HepG2 (cell line): ENCODE measurements at regions not wholly inside any gene's neighbourhood (a gene's known extent, or its start where the extent isn't known, plus 50 kb on each side); places are given as distances from the start of the nearest gene placed in this dataset.

Experiments
- ATAC-seq: fragments of 200-7000 bp; cut with Tn5 transposase; 3 replicates; pipeline ENCODE4 v1.9.1; 2020; ENCODE audit warnings: mild to moderate bottlenecking, moderate library complexity
- BruUV-seq: library from RNA; stranded (reverse); fragments of 400-500 nt; replicated peaks from 2 replicates; lab custom pipeline; 2021; lab: Mats Ljungman, UMichigan
- CTCF ChIA-PET: fragments of 300-600 bp; formaldehyde crosslinking; extraction: SDS; loops from one replicate; lab custom pipeline; 2021; ENCODE audit warnings: low total read pairs, inconsistent platforms, low intra/inter-chr PET ratio; lab: Yijun Ruan, JAX
- POLR2A ChIA-PET: fragments of 350-600 bp; sonication (Branson Sonifier 250); formaldehyde crosslinking; loops from one replicate; lab custom pipeline; 2020; ENCODE audit warnings: antibody characterized with exemption, inconsistent platforms; lab: Yijun Ruan, JAX
- DNase-seq: peaks from one replicate; pipeline ENCODE4 v3.0.0-alpha.2; 2015; ENCODE audit warnings: low spot score
- FAIRE-seq: peaks from 3 replicates; lab custom pipeline; 2011; peaks lifted over from hg19 to GRCh38; lab: Jason Lieb, UNC
- H2AFZ ChIP-seq: one replicate; pipeline ENCODE4 v1.6.1; 2011; ENCODE audit warnings: low read length, inconsistent platforms
- H3K27ac ChIP-seq: fragments of 300-600 bp; 3 replicates; pipeline ENCODE4 v1.8.0; 2011; ENCODE audit warnings: mixed run types, mild to moderate bottlenecking, mixed read lengths, low read length, inconsistent platforms; ENCODE audit not compliant: insufficient read depth; ENCODE audit errors: extremely low read length
- H3K27me3 ChIP-seq, 2 experiments: fragments of 200-600 bp in 1 of 2; 2 replicates in 1 of 2; 3 replicates in 1 of 2; pipeline versions ENCODE4 v1.6.0 to v1.8.0; 2011; ENCODE audit warnings: low read length in 2 of 2, mild to moderate bottlenecking in 2 of 2, moderate library complexity in 2 of 2, inconsistent platforms in 1 of 2; ENCODE audit not compliant: insufficient read depth in 2 of 2, control insufficient read depth in 1 of 2
- H3K36me3 ChIP-seq, 2 experiments: fragments of 200-600 bp in 1 of 2; replicated peaks in 1 of 2; 2 replicates in 1 of 2; 3 replicates in 1 of 2; pipeline versions ENCODE4 v1.5.1 to v1.8.0; 2011; ENCODE audit warnings: low read length in 2 of 2, inconsistent platforms in 1 of 2; ENCODE audit not compliant: insufficient read depth in 2 of 2, control insufficient read depth in 1 of 2
- H3K4me1 ChIP-seq: 2 replicates; pipeline ENCODE4 v1.5.1; 2012; ENCODE audit warnings: low read length, inconsistent platforms; ENCODE audit not compliant: insufficient read depth
- H3K4me2 ChIP-seq: 2 replicates; pipeline ENCODE4 v1.6.0; 2011; ENCODE audit warnings: low read depth, low read length, inconsistent platforms
- H3K4me3 ChIP-seq, 3 experiments: fragments of 200-600 bp in 1 of 3; sonication (generic), shearing (Covaris generic) in 1 of 3; replicated peaks in 1 of 3; 2 replicates each; pipeline ENCODE4 v1.5.1; 2011 to 2016; ENCODE audit warnings: low read length in 3 of 3, inconsistent platforms in 2 of 3, low read depth in 2 of 3, mild to moderate bottlenecking in 2 of 3, control low read depth in 1 of 3, mixed read lengths in 1 of 3; ENCODE audit not compliant: insufficient read depth in 1 of 3
- H3K79me2 ChIP-seq: one replicate; pipeline ENCODE4 v1.6.1; 2011; ENCODE audit warnings: low read length, inconsistent platforms; ENCODE audit not compliant: insufficient read depth
- H3K9ac ChIP-seq: 2 replicates; pipeline ENCODE4 v1.6.0; 2011; ENCODE audit warnings: mild to moderate bottlenecking, low read depth, low read length, inconsistent platforms; ENCODE audit not compliant: insufficient read depth
- H3K9me3 ChIP-seq: 2 replicates; pipeline ENCODE4 v1.5.1; 2012; ENCODE audit warnings: mild to moderate bottlenecking, low read length
- H4K20me1 ChIP-seq: 2 replicates; pipeline ENCODE4 v1.6.0; 2011; ENCODE audit warnings: inconsistent platforms, mild to moderate bottlenecking, low read length, moderate library complexity; ENCODE audit not compliant: insufficient read depth
- CENPX ChIP-seq: sonication (generic); formaldehyde crosslinking; IDR thresholded peaks from 2 replicates; pipeline ENCODE4 v1.9.0; 2021; ENCODE audit warnings: mild to moderate bottlenecking, missing genetic modification reagents, moderate library complexity
- EP300 ChIP-seq, 3 experiments: sonication (generic) in 1 of 3; formaldehyde crosslinking in 1 of 3; IDR thresholded peaks; 2 replicates each; pipeline versions ENCODE4 v1.5.1 to v1.6.1; 2011 to 2020; ENCODE audit warnings: low read depth in 2 of 3, low read length in 2 of 3, borderline replicate concordance in 1 of 3, improper control_type of control experiment in 1 of 3, mild to moderate bottlenecking in 1 of 3, missing genetic modification reagents in 1 of 3, moderate library complexity in 1 of 3
- FOSL2 ChIP-seq: sonication (generic); formaldehyde crosslinking; IDR thresholded peaks from 2 replicates; pipeline ENCODE4 v1.4.0; 2020; ENCODE audit warnings: missing genetic modification reagents
- IRF9 ChIP-seq: sonication (generic); formaldehyde crosslinking; IDR thresholded peaks from 2 replicates; pipeline ENCODE4 v1.8.0; 2022; ENCODE audit warnings: missing genetic modification reagents, mild to moderate bottlenecking, borderline replicate concordance
- PLSCR1 ChIP-seq: sonication (generic); formaldehyde crosslinking; IDR thresholded peaks from 2 replicates; pipeline ENCODE4 v1.5.0; 2020; ENCODE audit warnings: missing genetic modification reagents, mild to moderate bottlenecking, borderline replicate concordance
- POLR2A ChIP-seq, 2 experiments: IDR thresholded peaks; 2 replicates each; pipeline ENCODE4 v1.6.1; 2011; ENCODE audit warnings: low read depth in 2 of 2, low read length in 2 of 2, mild to moderate bottlenecking in 1 of 2, moderate library complexity in 1 of 2; ENCODE audit not compliant: insufficient read depth in 1 of 2
- REL ChIP-seq: sonication (generic); formaldehyde crosslinking; conservative IDR thresholded peaks from 2 replicates; pipeline ENCODE4 v1.8.0; 2022; ENCODE audit warnings: mild to moderate bottlenecking, missing genetic modification reagents, moderate library complexity
- ZHX1 ChIP-seq: sonication (generic); formaldehyde crosslinking; IDR thresholded peaks from 2 replicates; pipeline ENCODE4 v1.8.1; 2022; ENCODE audit warnings: low read depth, mild to moderate bottlenecking, missing genetic modification reagents
- ZNF414 ChIP-seq: sonication (generic); formaldehyde crosslinking; IDR thresholded peaks from 2 replicates; pipeline ENCODE4 v1.5.0; 2020; ENCODE audit warnings: missing genetic modification reagents
- ZNF615 ChIP-seq: sonication (generic); formaldehyde crosslinking; IDR thresholded peaks from 2 replicates; pipeline ENCODE4 v1.5.0; 2020; ENCODE audit warnings: mild to moderate bottlenecking, missing genetic modification reagents, borderline replicate concordance
- in situ Hi-C: cut with HindIII; loops from 2 replicates; pipeline ENCODE4 v1.10.0; 2017; ENCODE audit warnings: low pct_unique_long_range_greater_than_20kb; ENCODE audit not compliant: extremely low pct_ligation_motif_present
- intact Hi-C: fragments of 100-400 bp; cut with micrococcal nuclease; formaldehyde crosslinking; loops from one replicate; pipeline ENCODE4 v1.10.0; 2022; ENCODE audit not compliant: unreplicated experiment
- TF ChIP-seq, protein P1 (sequence below): sonication (generic); formaldehyde crosslinking; IDR thresholded peaks from 2 replicates; pipeline ENCODE4 v1.4.0; 2020; ENCODE audit warnings: mild to moderate bottlenecking, missing genetic modification reagents

- Histone ChIP-seq H3K9me3 (peaks cover 39% of the 10 kb centered on the region), H3K4me2 (no peak overlapping the region), H3K4me1 (no peaks in the 10 kb centered on the region), H2AFZ (no peak overlapping the region), H3K4me3 (no peak overlapping the region), H3K27ac (no peak overlapping the region), H3K27me3 (no peaks in the 10 kb centered on the region), H3K9ac (no peak overlapping the region), H3K79me2 (no peaks in the 10 kb centered on the region), H3K36me3 (no peaks in the 10 kb centered on the region), H4K20me1 (no peaks in the 10 kb centered on the region)
- intact Hi-C loops (no loop called here), in situ Hi-C loops (no loop called here)
- CTCF ChIA-PET, result no interaction called here
- no peak for FAIRE-seq
- ATAC-seq, result no peak
- no peak for TF ChIP-seq CENPX
- no peak for TF ChIP-seq PLSCR1
- no peak for TF ChIP-seq ZHX1 (CRISPR knock-in tag)
- TF ChIP-seq REL, result no peak
- no peak for TF ChIP-seq ZNF414
- no peak for TF ChIP-seq POLR2A (IDR thresholded peaks at IDR 0.05; ENCODE audit: insufficient read depth in 1 of 2, low read depth in 2 of 2, low read length in 2 of 2)
- no peak for TF ChIP-seq FOSL2 (CRISPR knock-in tag)
- no peak for TF ChIP-seq EP300 (IDR thresholded peaks at IDR 0.05; ENCODE audit: low read depth in 2 of 2, low read length in 2 of 2)
- TF ChIP-seq EP300 (CRISPR knock-in tag; IDR thresholded peaks at IDR 0.05; ENCODE audit: borderline replicate concordance), result no peak
- TF ChIP-seq ZNF615 (CRISPR knock-in tag), result no peak
- no peak for TF ChIP-seq IRF9 (CRISPR knock-in tag)
- TF ChIP-seq, protein P1, sequence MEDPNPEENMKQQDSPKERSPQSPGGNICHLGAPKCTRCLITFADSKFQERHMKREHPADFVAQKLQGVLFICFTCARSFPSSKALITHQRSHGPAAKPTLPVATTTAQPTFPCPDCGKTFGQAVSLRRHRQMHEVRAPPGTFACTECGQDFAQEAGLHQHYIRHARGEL, result no peak
- BruUV-seq, result no TSS peak
- no peak for DNase-seq
- POLR2A ChIA-PET, result no interaction called here
Measured at GRCh38 chr9:10721301-10721700, 108.5 kb upstream of the PTPRD start.
